ENCODE measurements at regions not wholly inside any gene's neighbourhood (a gene's known extent, or its start where the extent isn't known, plus 50 kb on each side); places are given as distances from the start of the nearest gene placed in this dataset.

GRCh38 chr16:86923656-86924055, 345.3 kb downstream of the FOXL1 start:
- Histone ChIP-seq H3K9me3 (peaks cover 13 to 15% of the 10 kb centered on the region in 2 donors), H3K27ac (no peak overlapping the region), H3K4me1 (no peaks in the 10 kb centered on the region), H3K27me3 (peaks cover 0 to 12% of the 10 kb centered on the region in 2 donors), H3K36me3 (no peaks in the 10 kb centered on the region), H3K4me3 (no peak overlapping the region)
- intact Hi-C loops (cut with DNase I; ENCODE audit: low total_unique reads) = no loop called here
- TF ChIP-seq POLR2A (IDR thresholded peaks at IDR 0.05) = no peak
- TF ChIP-seq POLR2AphosphoS5 (IDR thresholded peaks at IDR 0.05) = no peak
- TF ChIP-seq CTCF (IDR thresholded peaks at IDR 0.05) = no peak
- DNase-seq (ENCODE audit: low spot score in 2 of 2) = no peak

- H3K4me3 ChIP-seq = no peak overlapping the region
- no peaks in the 10 kb centered on the region for H3K36me3 ChIP-seq
- no peak for DNase-seq (ENCODE audit: low spot score in 2 of 2)
- peaks cover 0 to 2% of the 10 kb centered on the region in 2 donors for H3K4me1 ChIP-seq
- H3K27me3 ChIP-seq = peaks cover 0 to 21% of the 10 kb centered on the region in 2 donors
- peaks cover 13 to 15% of the 10 kb centered on the region in 2 donors for H3K9me3 ChIP-seq
- no peak overlapping the region for H3K27ac ChIP-seq
- TF ChIP-seq POLR2AphosphoS5 (IDR thresholded peaks at IDR 0.05) (no peak), CTCF (IDR thresholded peaks at IDR 0.05) (no peak), POLR2A (IDR thresholded peaks at IDR 0.05) (no peak)
- intact Hi-C loops (cut with DNase I; ENCODE audit: low total_unique reads) = no loop called here
These were observed 346.2 kb downstream of the FOXL1 start for GRCh38 chr16:86924537-86924936.

- DNase-seq (ENCODE audit: low spot score in 2 of 2) = no peak
- Histone ChIP-seq H3K36me3 (no peaks in the 10 kb centered on the region), H3K9me3 (peaks cover 13 to 15% of the 10 kb centered on the region in 2 donors), H3K27me3 (peaks cover 0 to 23% of the 10 kb centered on the region in 2 donors), H3K4me3 (no peak overlapping the region), H3K27ac (no peak overlapping the region), H3K4me1 (peaks cover 0 to 5% of the 10 kb centered on the region in 2 donors)
- TF ChIP-seq CTCF (IDR thresholded peaks at IDR 0.05) = no peak
- no peak for TF ChIP-seq POLR2A (IDR thresholded peaks at IDR 0.05)
- intact Hi-C loops (cut with DNase I; ENCODE audit: low total_unique reads) = no loop called here
These were observed 346.9 kb downstream of the FOXL1 start for GRCh38 chr16:86925067-86925791.

- DNase-seq (ENCODE audit: low spot score in 2 of 2) = no peak
- Histone ChIP-seq H3K27ac (no peak overlapping the region), H3K36me3 (no peaks in the 10 kb centered on the region), H3K27me3 (peaks cover 0 to 23% of the 10 kb centered on the region in 2 donors), H3K4me1 (peaks cover 0 to 5% of the 10 kb centered on the region in 2 donors), H3K9me3 (peaks cover 1 to 7% of the 10 kb centered on the region in 2 donors), H3K4me3 (no peak overlapping the region)
- no peak for TF ChIP-seq CTCF (IDR thresholded peaks at IDR 0.05)
- no peak for TF ChIP-seq POLR2AphosphoS5 (IDR thresholded peaks at IDR 0.05)
- TF ChIP-seq POLR2A (IDR thresholded peaks at IDR 0.05) = no peak
- intact Hi-C loops (cut with DNase I; ENCODE audit: low total_unique reads) = no loop called here
These were observed 348.1 kb downstream of the FOXL1 start for GRCh38 chr16:86926181-86927094.

- TF ChIP-seq POLR2AphosphoS5 (IDR thresholded peaks at IDR 0.05) = no peak
- no peak for TF ChIP-seq CTCF (IDR thresholded peaks at IDR 0.05)
- no peak for TF ChIP-seq POLR2A (IDR thresholded peaks at IDR 0.05)
- H3K4me1 ChIP-seq = peaks cover 0 to 8% of the 10 kb centered on the region in 2 donors
- H3K36me3 ChIP-seq = no peaks in the 10 kb centered on the region
- no peaks in the 10 kb centered on the region for H3K9me3 ChIP-seq
- H3K4me3 ChIP-seq = no peak overlapping the region
- no peak overlapping the region for H3K27ac ChIP-seq
- DNase-seq (ENCODE audit: low spot score in 2 of 2) = no peak
- intact Hi-C loops (cut with DNase I; ENCODE audit: low total_unique reads) = no loop called here
- peaks cover 0 to 28% of the 10 kb centered on the region in 2 donors for H3K27me3 ChIP-seq
These were observed 349.4 kb downstream of the FOXL1 start for GRCh38 chr16:86927699-86928098.
